Peyer's patch (tissue), 4 donors: ENCODE measurements at regions not wholly inside any gene's neighbourhood (a gene's known extent, or its start where the extent isn't known, plus 50 kb on each side); places are given as distances from the start of the nearest gene placed in this dataset.

ENCODE experiments used
- DNase-seq, 3 donors: peaks; one replicate each; pipeline ENCODE4 v3.0.0-alpha.2; 2017 to 2019
- H3K27ac ChIP-seq, 4 donors: fragments of 200-600 bp; sonication (generic); one replicate each; pipeline ENCODE4 v1.5.1; 2016 to 2019
- H3K27me3 ChIP-seq, 2 donors: fragments of 200-600 bp; sonication (generic); one replicate each; pipeline ENCODE4 v1.5.1; 2019
- H3K36me3 ChIP-seq, 3 donors: fragments of 200-600 bp; sonication (generic); one replicate each; pipeline ENCODE4 v1.5.1; 2016 to 2019
- H3K4me1 ChIP-seq, 4 donors: fragments of 200-600 bp; sonication (generic); one replicate each; pipeline ENCODE4 v1.5.1; 2016 to 2019
- H3K4me3 ChIP-seq, 4 donors: fragments of 200-600 bp; sonication (generic); 1 replicate in 3 of 4; 2 replicates in 1 of 4; pipeline ENCODE4 v1.5.1; 2016 to 2019; ENCODE audit warnings: mild to moderate bottlenecking in 1 of 4
- H3K9me3 ChIP-seq, 4 donors: fragments of 200-600 bp; sonication (generic); one replicate each; pipeline ENCODE4 v1.5.1; 2016 to 2019; ENCODE audit warnings: mild to moderate bottlenecking in 1 of 4
- CTCF ChIP-seq, 6 experiments: fragments of 450-650 bp in 4 of 6; fragments of 200-600 bp in 2 of 6; sonication (generic) in 1 of 6; IDR thresholded peaks; one replicate each; pipeline ENCODE4 v1.5.1; 2017 to 2019; ENCODE audit warnings: antibody characterized with exemption in 6 of 6, mild to moderate bottlenecking in 3 of 6, moderate library complexity in 1 of 6
- POLR2A ChIP-seq, 2 donors: fragments of 450-650 bp; IDR thresholded peaks; one replicate each; pipeline ENCODE4 v1.5.1; 2017; ENCODE audit warnings: antibody characterized with exemption in 2 of 2, mild to moderate bottlenecking in 2 of 2, moderate library complexity in 2 of 2

- H3K4me3 ChIP-seq, result no peak overlapping the region
- H3K27me3 ChIP-seq, result no peaks in the 10 kb centered on the region
- no peak overlapping the region for H3K27ac ChIP-seq
- TF ChIP-seq POLR2A (IDR thresholded peaks at IDR 0.05) (no peak), CTCF (IDR thresholded peaks at IDR 0.05) (no peak)
- no peaks in the 10 kb centered on the region for H3K36me3 ChIP-seq
- no peaks in the 10 kb centered on the region for H3K4me1 ChIP-seq
- DNase-seq, result no peak
- H3K9me3 ChIP-seq, result no peaks in the 10 kb centered on the region
Measured at GRCh38 chr9:19927560-19927959, 138.7 kb upstream of the SLC24A2 start.

- H3K27me3 ChIP-seq, result no peaks in the 10 kb centered on the region
- no peak for DNase-seq
- no peak for TF ChIP-seq POLR2A (IDR thresholded peaks at IDR 0.05)
- no peak for TF ChIP-seq CTCF (IDR thresholded peaks at IDR 0.05)
- H3K27ac ChIP-seq, result no peak overlapping the region
- no peaks in the 10 kb centered on the region for H3K4me1 ChIP-seq
- H3K36me3 ChIP-seq, result no peaks in the 10 kb centered on the region
- no peak overlapping the region for H3K4me3 ChIP-seq
- H3K9me3 ChIP-seq, result no peaks in the 10 kb centered on the region
Measured at GRCh38 chr9:19926774-19927173, 137.9 kb upstream of the SLC24A2 start.

GRCh38 chr9:19925674-19926503 lies 137.1 kb upstream of the SLC24A2 start:
- Histone ChIP-seq H3K4me3 (peak overlapping the region in 2 of 4 donors; percentile 9 to 37), H3K36me3 (no peaks in the 10 kb centered on the region), H3K27me3 (no peaks in the 10 kb centered on the region), H3K9me3 (no peaks in the 10 kb centered on the region), H3K27ac (no peak overlapping the region), H3K4me1 (no peaks in the 10 kb centered on the region)
- DNase-seq, result peak; percentile 64 to 87 (median 64)
- TF ChIP-seq POLR2A (IDR thresholded peaks at IDR 0.05) (no peak), CTCF (IDR thresholded peaks at IDR 0.05) (peak; percentile 68 to 96 (median 90))

- no peaks in the 10 kb centered on the region for H3K9me3 ChIP-seq
- no peaks in the 10 kb centered on the region for H3K4me1 ChIP-seq
- no peaks in the 10 kb centered on the region for H3K36me3 ChIP-seq
- H3K27ac ChIP-seq, result no peak overlapping the region
- TF ChIP-seq CTCF (IDR thresholded peaks at IDR 0.05) (no peak), POLR2A (IDR thresholded peaks at IDR 0.05) (no peak)
- H3K27me3 ChIP-seq, result no peaks in the 10 kb centered on the region
- H3K4me3 ChIP-seq, result no peak overlapping the region
- DNase-seq, result no peak
Measured at GRCh38 chr9:19924080-19924479, 135.2 kb upstream of the SLC24A2 start.

- Histone ChIP-seq H3K4me1 (no peaks in the 10 kb centered on the region), H3K27ac (no peak overlapping the region), H3K4me3 (no peak overlapping the region), H3K9me3 (no peaks in the 10 kb centered on the region), H3K27me3 (no peaks in the 10 kb centered on the region), H3K36me3 (no peaks in the 10 kb centered on the region)
- DNase-seq, result no peak
- TF ChIP-seq POLR2A (IDR thresholded peaks at IDR 0.05) (no peak), CTCF (IDR thresholded peaks at IDR 0.05) (peak in 1 of 6 experiments; percentile 14)
Measured at GRCh38 chr9:19922476-19923118, 133.8 kb upstream of the SLC24A2 start.
